H1 (cell line): ENCODE measurements at regions not wholly inside any gene's neighbourhood (a gene's known extent, or its start where the extent isn't known, plus 50 kb on each side); places are given as distances from the start of the nearest gene placed in this dataset.
A peak's percentile ranks its signal among the peaks of the same experiment; 100 is the strongest.

Experiments used
- CTCF ChIA-PET: fragments of 300-600 bp; sonication (Branson Sonifier 250); formaldehyde crosslinking; loops from one replicate; lab custom pipeline; 2021; ENCODE audit not compliant: partially characterized antibody; lab: Charles Lee
- POLR2A ChIA-PET: fragments of 300-600 bp; sonication (Branson Sonifier 250); formaldehyde crosslinking; loops from one replicate; lab custom pipeline; 2021; ENCODE audit warnings: inconsistent platforms; ENCODE audit not compliant: partially characterized antibody; lab: Charles Lee
- DNase-seq, 2 experiments: peaks; one replicate each; pipeline versions ENCODE4 v3.0.0 to v3.0.0-alpha.2; 2010 to 2022; ENCODE audit warnings: low spot score in 2 of 2, low read depth in 1 of 2, mixed read lengths in 1 of 2
- FAIRE-seq: peaks from 2 replicates; lab custom pipeline; 2011; peaks lifted over from hg19 to GRCh38; lab: Jason Lieb, UNC
- H2AFZ ChIP-seq: 2 replicates; pipeline ENCODE4 v1.8.1; 2012; ENCODE audit warnings: low read length, inconsistent platforms
- H2AK5ac ChIP-seq: 2 replicates; pipeline ENCODE4 v1.6.1; 2013; ENCODE audit warnings: low read depth, low read length
- H2BK120ac ChIP-seq: replicated peaks from 2 replicates; pipeline ENCODE3; 2013; ENCODE audit warnings: low read depth, low read length, inconsistent platforms
- H2BK12ac ChIP-seq: 2 replicates; pipeline ENCODE4 v1.6.1; 2013; ENCODE audit warnings: low read depth, low read length
- H2BK15ac ChIP-seq: 2 replicates; pipeline ENCODE4 v1.6.1; 2013; ENCODE audit warnings: low read length
- H2BK20ac ChIP-seq: 2 replicates; pipeline ENCODE4 v1.6.1; 2013; ENCODE audit warnings: low read length
- H2BK5ac ChIP-seq: 2 replicates; pipeline ENCODE4 v1.6.1; 2013; ENCODE audit warnings: low read depth, low read length
- H3K14ac ChIP-seq: 2 replicates; pipeline ENCODE4 v1.6.1; 2013; ENCODE audit warnings: inconsistent platforms; ENCODE audit not compliant: insufficient read length
- H3K18ac ChIP-seq: 2 replicates; pipeline ENCODE4 v1.6.1; 2013; ENCODE audit warnings: low read length; ENCODE audit errors: extremely low read depth
- H3K23ac ChIP-seq: 2 replicates; pipeline ENCODE4 v1.6.1; 2013; ENCODE audit warnings: inconsistent platforms; ENCODE audit not compliant: insufficient read length
- H3K23me2 ChIP-seq: 2 replicates; pipeline ENCODE4 v1.6.1; 2013; ENCODE audit warnings: low read depth, low read length
- H3K27ac ChIP-seq: 2 replicates; pipeline ENCODE4 v1.6.1; 2011; ENCODE audit warnings: low read depth, low read length, inconsistent platforms
- H3K27me3 ChIP-seq, 4 experiments: replicated peaks in 1 of 4; 1 replicate in 1 of 4; 2 replicates in 3 of 4; pipeline versions ENCODE4 v1.6.1 to v1.8.1; 2011 to 2013; ENCODE audit warnings: low read length in 3 of 4, mild to moderate bottlenecking in 3 of 4, inconsistent platforms in 2 of 4, mixed read lengths in 2 of 4, moderate library complexity in 1 of 4; ENCODE audit not compliant: control insufficient read depth in 3 of 4, insufficient read depth in 3 of 4; ENCODE audit errors: extremely low read depth in 1 of 4
- H3K36me3 ChIP-seq, 4 experiments: 2 replicates each; pipeline versions ENCODE4 v1.6.1 to v1.8.1; 2011 to 2013; ENCODE audit warnings: mild to moderate bottlenecking in 4 of 4, low read length in 3 of 4, moderate library complexity in 2 of 4, control low read depth in 1 of 4, inconsistent platforms in 1 of 4; ENCODE audit not compliant: insufficient read depth in 4 of 4, control insufficient read depth in 2 of 4
- H3K4ac ChIP-seq: replicated peaks from 2 replicates; pipeline ENCODE3; 2013; ENCODE audit warnings: low read length, low read depth, mixed read lengths, inconsistent platforms; ENCODE audit not compliant: insufficient read length
- H3K4me1 ChIP-seq, 4 experiments: replicated peaks in 1 of 4; 1 replicate in 1 of 4; 2 replicates in 3 of 4; pipeline versions ENCODE4 v1.6.1 to v1.8.1; 2011 to 2013; ENCODE audit warnings: low read length in 3 of 4, inconsistent platforms in 2 of 4, mixed read lengths in 1 of 4; ENCODE audit not compliant: insufficient read depth in 4 of 4, control insufficient read depth in 3 of 4
- H3K4me2 ChIP-seq, 2 experiments: 2 replicates each; pipeline versions ENCODE4 v1.6.1 to v1.8.1; 2011 to 2013; ENCODE audit warnings: low read depth in 2 of 2, low read length in 2 of 2, control low read depth in 1 of 2, inconsistent platforms in 1 of 2, mild to moderate bottlenecking in 1 of 2; ENCODE audit not compliant: insufficient read depth in 1 of 2
- H3K4me3 ChIP-seq, 4 experiments: fragments of 200-600, 300-600 bp in 1 of 4; sonication (generic), shearing (Covaris generic), sonication (Bioruptor Twin) in 1 of 4; 2 replicates each; pipeline versions ENCODE4 v1.5.1 to v1.8.1; 2011 to 2016; ENCODE audit warnings: low read length in 4 of 4, low read depth in 3 of 4, control low read depth in 2 of 4, inconsistent platforms in 2 of 4, mild to moderate bottlenecking in 2 of 4, mixed read lengths in 1 of 4, moderate library complexity in 1 of 4; ENCODE audit not compliant: insufficient read depth in 2 of 4; ENCODE audit errors: extremely low read depth in 1 of 4
- H3K56ac ChIP-seq: replicated peaks from 2 replicates; pipeline ENCODE3; 2013; ENCODE audit warnings: low read depth, mild to moderate bottlenecking, mixed read lengths, low read length, inconsistent platforms; ENCODE audit not compliant: insufficient read length
- H3K79me1 ChIP-seq: 2 replicates; pipeline ENCODE4 v1.6.1; 2013; ENCODE audit warnings: low read depth, low read length, control low read depth
- H3K79me2 ChIP-seq, 2 experiments: 2 replicates each; pipeline versions ENCODE4 v1.6.1 to v1.8.1; 2012 to 2013; ENCODE audit warnings: low read length in 2 of 2, mild to moderate bottlenecking in 2 of 2, inconsistent platforms in 1 of 2; ENCODE audit not compliant: insufficient read depth in 2 of 2, control insufficient read depth in 1 of 2
- H3K9ac ChIP-seq, 4 experiments: replicated peaks in 1 of 4; 1 replicate in 1 of 4; 2 replicates in 3 of 4; pipeline versions ENCODE4 v1.6.1 to v1.8.1; 2011 to 2013; ENCODE audit warnings: low read depth in 3 of 4, low read length in 3 of 4, control low read depth in 2 of 4, mild to moderate bottlenecking in 2 of 4, moderate library complexity in 2 of 4, inconsistent platforms in 1 of 4; ENCODE audit errors: extremely low read depth in 1 of 4
- H3K9me3 ChIP-seq, 2 experiments: 2 replicates each; pipeline versions ENCODE4 v1.6.1 to v1.8.1; 2012 to 2013; ENCODE audit warnings: mild to moderate bottlenecking in 2 of 2, moderate library complexity in 2 of 2, control low read depth in 1 of 2, inconsistent platforms in 1 of 2, low read depth in 1 of 2, low read length in 1 of 2, mixed read lengths in 1 of 2; ENCODE audit not compliant: insufficient read depth in 2 of 2
- H4K20me1 ChIP-seq, 2 experiments: replicated peaks in 1 of 2; 2 replicates each; pipeline versions ENCODE3 to v1.8.1; 2011 to 2013; ENCODE audit warnings: inconsistent platforms in 2 of 2, low read length in 2 of 2, mild to moderate bottlenecking in 1 of 2; ENCODE audit not compliant: insufficient read depth in 2 of 2, control insufficient read depth in 1 of 2
- H4K5ac ChIP-seq: 2 replicates; pipeline ENCODE4 v1.6.1; 2013; ENCODE audit warnings: low read length, low read depth, mixed read lengths, inconsistent platforms; ENCODE audit not compliant: insufficient read length
- H4K8ac ChIP-seq: 2 replicates; pipeline ENCODE4 v1.8.0; 2013; ENCODE audit warnings: mild to moderate bottlenecking, moderate library complexity, low read length, inconsistent platforms; ENCODE audit not compliant: insufficient read depth; ENCODE audit errors: extremely low read depth
- H4K91ac ChIP-seq: replicated peaks from 2 replicates; pipeline ENCODE3; 2013; ENCODE audit warnings: low read length, mixed read lengths, inconsistent platforms; ENCODE audit not compliant: insufficient read length
- CEBPB ChIP-seq: IDR thresholded peaks from 2 replicates; pipeline ENCODE4 v1.6.1; 2012; ENCODE audit warnings: low read depth, low read length
- CTCF ChIP-seq, 3 experiments: IDR thresholded peaks; 1 replicate in 2 of 3; 2 replicates in 1 of 3; pipeline versions ENCODE4 v1.5.1 to v1.6.1; 2011; ENCODE audit warnings: low read length in 3 of 3, mild to moderate bottlenecking in 3 of 3, inconsistent platforms in 2 of 3, low read depth in 1 of 3, moderate library complexity in 1 of 3; ENCODE audit not compliant: insufficient read depth in 1 of 3; ENCODE audit errors: control extremely low read depth in 1 of 3
- POLR2AphosphoS5 ChIP-seq: IDR thresholded peaks from 2 replicates; pipeline ENCODE4 v1.6.1; 2011; ENCODE audit warnings: low read depth, low read length
- WGBS, 2 experiments: shearing (Covaris generic) in 1 of 2; methylation state at CpG; one replicate each; pipeline versions ENCODE4 v1.1.6 to v1.1.7; 2013 to 2015; ENCODE audit warnings: low lambda C conversion rate in 2 of 2, mixed read lengths in 2 of 2, inconsistent platforms in 1 of 2, low coverage in 1 of 2, missing lambda C conversion rate in 1 of 2; ENCODE audit not compliant: insufficient replicate concordance in 2 of 2, insufficient coverage in 1 of 2, insufficient read length in 1 of 2; ENCODE audit errors: extremely low coverage in 1 of 2, missing lambda C conversion rate in 1 of 2; 5-methylcytosine and 5-hydroxymethylcytosine counted together

- Histone ChIP-seq H2BK12ac (no peak overlapping the region), H2BK5ac (no peak overlapping the region), H3K27ac (no peak overlapping the region), H2BK120ac (no peak overlapping the region), H2AK5ac (no peak overlapping the region), H3K4ac (no peak overlapping the region), H3K23ac (no peak overlapping the region), H2BK15ac (no peak overlapping the region), H2BK20ac (no peak overlapping the region), H4K20me1 (no peaks in the 10 kb centered on the region), H3K14ac (no peak overlapping the region), H3K4me2 (no peak overlapping the region), H3K9ac (no peak overlapping the region), H3K36me3 (no peaks in the 10 kb centered on the region), H3K18ac (no peak overlapping the region), H3K4me3 (no peak overlapping the region), H4K8ac (no peak overlapping the region), H4K91ac (no peak overlapping the region), H3K79me1 (no peaks in the 10 kb centered on the region), H3K27me3 (no peaks in the 10 kb centered on the region), H3K23me2 (no peaks in the 10 kb centered on the region; the same call in 1 of the 2 replicates), H3K9me3 (no peaks in the 10 kb centered on the region), H4K5ac (peak overlapping the region; percentile 57), H3K79me2 (no peaks in the 10 kb centered on the region), H3K56ac (no peak overlapping the region), H3K4me1 (no peaks in the 10 kb centered on the region), H2AFZ (no peak overlapping the region)
- no peak for DNase-seq
- no peak for FAIRE-seq
- CTCF ChIA-PET: no interaction called here
- POLR2A ChIA-PET: no interaction called here
- TF ChIP-seq CEBPB: peak; percentile 45; the same call in 1 of the 2 replicates
- TF ChIP-seq CTCF (IDR thresholded peaks at IDR 0.05; ENCODE audit: control extremely low read depth in 1 of 3, insufficient read depth in 1 of 3, low read depth in 1 of 3, low read length in 3 of 3): peak in 1 of 3 experiments; percentile 5; a peak in 1 of 4 replicates
- no peak for TF ChIP-seq POLR2AphosphoS5
- WGBS, 2 experiments: 66% methylated on average over 2 of the region's 2 CpGs; no CpG with 5 or more reads in 1 of the 2 experiments
These were observed 1034.1 kb upstream of the PRMT6 start for GRCh38 chr1:106022312-106022902.
